ENCODE measurements at regions not wholly inside any gene's neighbourhood (a gene's known extent, or its start where the extent isn't known, plus 50 kb on each side); places are given as distances from the start of the nearest gene placed in this dataset.

GRCh38 chr4:164572877-164573279 is 181.1 kb upstream of the SMIM31 start:
- TF ChIP-seq CTCF (IDR thresholded peaks at IDR 0.05; ENCODE audit: low read depth, low read length), result no peak
- TF ChIP-seq EZH2phosphoT487 (IDR thresholded peaks at IDR 0.05; ENCODE audit: low read depth), result no peak

Measured in OCI-LY3 (cell line).